ENCODE measurements at regions not wholly inside any gene's neighbourhood (a gene's known extent, or its start where the extent isn't known, plus 50 kb on each side); places are given as distances from the start of the nearest gene placed in this dataset.
"Not testable (repeated sequence)": the region's sequence is repeated elsewhere in the genome, so short reads cannot be mapped to it uniquely, and the experiment has no call there.

GRCh38 chrX:152079768-152080167 lies 58.6 kb downstream of the MAGEA10 start:
- TF ChIP-seq, protein P1, sequence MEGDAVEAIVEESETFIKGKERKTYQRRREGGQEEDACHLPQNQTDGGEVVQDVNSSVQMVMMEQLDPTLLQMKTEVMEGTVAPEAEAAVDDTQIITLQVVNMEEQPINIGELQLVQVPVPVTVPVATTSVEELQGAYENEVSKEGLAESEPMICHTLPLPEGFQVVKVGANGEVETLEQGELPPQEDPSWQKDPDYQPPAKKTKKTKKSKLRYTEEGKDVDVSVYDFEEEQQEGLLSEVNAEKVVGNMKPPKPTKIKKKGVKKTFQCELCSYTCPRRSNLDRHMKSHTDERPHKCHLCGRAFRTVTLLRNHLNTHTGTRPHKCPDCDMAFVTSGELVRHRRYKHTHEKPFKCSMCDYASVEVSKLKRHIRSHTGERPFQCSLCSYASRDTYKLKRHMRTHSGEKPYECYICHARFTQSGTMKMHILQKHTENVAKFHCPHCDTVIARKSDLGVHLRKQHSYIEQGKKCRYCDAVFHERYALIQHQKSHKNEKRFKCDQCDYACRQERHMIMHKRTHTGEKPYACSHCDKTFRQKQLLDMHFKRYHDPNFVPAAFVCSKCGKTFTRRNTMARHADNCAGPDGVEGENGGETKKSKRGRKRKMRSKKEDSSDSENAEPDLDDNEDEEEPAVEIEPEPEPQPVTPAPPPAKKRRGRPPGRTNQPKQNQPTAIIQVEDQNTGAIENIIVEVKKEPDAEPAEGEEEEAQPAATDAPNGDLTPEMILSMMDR (conservative IDR thresholded peaks at IDR 0.05; ENCODE audit: low read depth, low read length) = no peak
- no peak overlapping the region for H3K4me3 ChIP-seq (ENCODE audit: low read length)
- no peak for DNase-seq (ENCODE audit: low read depth)

DNA sequence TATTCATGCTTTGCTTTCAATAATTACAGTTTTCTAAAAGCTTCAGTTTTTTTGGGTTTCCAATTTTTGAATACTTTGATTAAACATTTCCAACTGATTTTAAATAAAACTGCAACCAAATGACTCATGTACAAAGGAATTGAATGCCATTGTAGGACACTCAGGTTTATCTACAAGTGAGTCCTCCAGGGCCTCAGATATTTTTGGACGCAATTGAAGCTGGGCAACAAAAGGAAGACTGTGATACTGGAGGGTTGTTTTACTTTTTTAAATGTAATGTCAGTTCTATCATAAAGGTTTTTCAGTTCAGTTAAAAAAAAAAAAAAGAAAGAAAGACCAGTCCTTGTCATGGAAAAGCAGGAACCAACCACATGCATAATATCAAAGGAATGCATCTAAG lies 64.2 kb downstream of the MAGEA10 start:
- TF ChIP-seq, protein P1 (conservative IDR thresholded peaks at IDR 0.05; ENCODE audit: low read depth, low read length) = no peak
- DNase-seq (ENCODE audit: low read depth) = no peak
- no peak overlapping the region for H3K4me3 ChIP-seq (ENCODE audit: low read length)

DNA sequence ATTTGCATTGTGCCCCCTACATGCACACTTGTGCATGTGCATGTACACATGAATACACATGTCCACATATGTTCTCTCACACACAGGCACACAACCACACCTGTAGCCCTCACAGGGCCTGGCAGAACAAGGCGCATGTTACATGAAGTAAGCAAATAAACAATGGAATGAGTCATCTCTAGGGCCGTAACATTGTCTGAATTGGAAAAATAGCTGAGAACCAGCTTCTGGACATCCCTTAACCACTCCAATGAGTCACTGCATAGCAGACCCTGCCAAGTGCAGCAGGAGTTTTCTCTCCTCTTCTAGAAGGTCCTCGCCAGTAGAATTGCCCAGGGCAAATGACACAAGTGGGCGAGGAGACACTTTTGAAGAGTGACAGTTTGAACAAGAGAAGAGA lies 66.1 kb downstream of the MAGEA10 start:
- TF ChIP-seq, protein P1 (conservative IDR thresholded peaks at IDR 0.05; ENCODE audit: low read depth, low read length) = no peak
- H3K4me3 ChIP-seq (ENCODE audit: low read length) = no peak overlapping the region
- peak; percentile 43 for DNase-seq (ENCODE audit: low read depth)

DNA sequence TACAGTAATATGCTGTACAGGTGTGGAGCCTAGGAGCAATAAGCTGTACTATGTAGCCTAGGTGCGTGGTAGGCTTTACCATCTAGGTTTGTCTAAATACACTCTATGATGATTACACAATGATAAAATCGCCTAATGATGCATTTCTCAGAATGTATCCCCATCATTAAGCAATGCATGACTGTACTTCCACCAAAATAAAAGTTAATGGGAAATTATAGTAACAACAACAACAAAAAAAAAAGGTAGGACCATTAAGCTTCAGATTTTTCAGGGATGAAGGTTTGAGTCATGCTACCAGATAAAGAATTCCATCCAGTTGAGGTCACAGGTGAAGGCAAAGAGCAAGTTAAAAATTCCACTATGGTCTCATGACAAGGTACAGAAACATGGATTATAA lies 68.2 kb downstream of the MAGEA10 start:
- H3K4me3 ChIP-seq (ENCODE audit: low read length) = no peak overlapping the region
- TF ChIP-seq, protein P1 (conservative IDR thresholded peaks at IDR 0.05; ENCODE audit: low read depth, low read length) = no peak
- DNase-seq (ENCODE audit: low read depth) = peak; percentile 8

- DNase-seq (ENCODE audit: low read depth) = no peak
- TF ChIP-seq, protein P1 (conservative IDR thresholded peaks at IDR 0.05; ENCODE audit: low read depth, low read length) = no peak
- H3K4me3 ChIP-seq (ENCODE audit: low read length) = no peak overlapping the region
These were observed 76.8 kb downstream of the MAGEA10 start for GRCh38 chrX:152061557-152061956.

GRCh38 chrX:152061083-152061482 lies 77.3 kb downstream of the MAGEA10 start:
- DNase-seq (ENCODE audit: low read depth) = no peak
- TF ChIP-seq, protein P1 (conservative IDR thresholded peaks at IDR 0.05; ENCODE audit: low read depth, low read length) = no peak
- H3K4me3 ChIP-seq (ENCODE audit: low read length) = no peak overlapping the region

- DNase-seq (ENCODE audit: low read depth); H3K4me3 ChIP-seq (ENCODE audit: low read length): not testable (repeated sequence)
These were observed 76.1 kb upstream of the GABRE start for GRCh38 chrX:152050623-152051022.

DNA sequence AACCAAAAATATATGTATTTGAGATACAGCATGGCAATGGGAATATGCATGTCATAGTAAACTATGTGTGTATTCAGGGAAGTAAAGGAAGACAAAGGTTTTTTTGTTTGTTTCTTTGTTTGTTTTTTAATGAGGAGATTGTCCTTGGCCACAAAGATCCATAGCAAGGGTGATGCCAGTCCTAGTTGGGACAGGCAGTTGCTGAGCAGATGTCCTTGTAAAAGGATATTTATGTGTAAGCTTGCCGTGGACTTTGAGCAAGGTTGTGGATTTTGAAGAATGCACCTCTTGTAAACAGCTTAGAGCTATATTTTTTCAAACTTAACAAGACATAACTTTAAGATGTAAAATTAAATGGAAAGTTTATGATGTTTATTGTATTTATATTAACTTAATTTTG lies 69.9 kb upstream of the GABRE start:
- TF ChIP-seq, protein P1 (conservative IDR thresholded peaks at IDR 0.05; ENCODE audit: low read depth, low read length) = no peak
- H3K4me3 ChIP-seq (ENCODE audit: low read length) = no peak overlapping the region
- no peak for DNase-seq (ENCODE audit: low read depth)
